Endothelial cell of umbilical vein (primary cell): ENCODE measurements at regions not wholly inside any gene's neighbourhood (a gene's known extent, or its start where the extent isn't known, plus 50 kb on each side); places are given as distances from the start of the nearest gene placed in this dataset.

Experiments
- EZH2 ChIP-seq: IDR thresholded peaks from 2 replicates; pipeline ENCODE4 v1.6.1; 2012; ENCODE audit warnings: borderline replicate concordance, low read depth, mild to moderate bottlenecking, moderate library complexity, low read length, inconsistent platforms; ENCODE audit not compliant: severe bottlenecking
- GATA2 ChIP-seq: IDR thresholded peaks from 2 replicates; pipeline ENCODE4 v1.7.0; 2011; ENCODE audit warnings: low read depth, mild to moderate bottlenecking, moderate library complexity, mixed read lengths, low read length; ENCODE audit not compliant: insufficient read length, insufficient read depth
- MYC ChIP-seq: IDR thresholded peaks from one replicate; pipeline ENCODE4 v1.6.1; 2011; ENCODE audit warnings: mild to moderate bottlenecking, low read depth, low read length
- POLR2A ChIP-seq: IDR thresholded peaks from 2 replicates; pipeline ENCODE4 v1.6.1; 2012; ENCODE audit warnings: low read depth, mild to moderate bottlenecking, control low read depth, low read length
- POLR2AphosphoS5 ChIP-seq: IDR thresholded peaks from 2 replicates; pipeline ENCODE4 v1.6.1; 2012; ENCODE audit warnings: low read depth, mild to moderate bottlenecking, control low read depth, low read length, moderate library complexity; ENCODE audit not compliant: insufficient read depth
- TF ChIP-seq, protein P1 (sequence below), 2 donors: IDR thresholded peaks; 1 replicate in 1 of 2; 2 replicates in 1 of 2; pipeline ENCODE4 v1.5.1; 2011; ENCODE audit warnings: low read length in 2 of 2, mild to moderate bottlenecking in 2 of 2, moderate library complexity in 2 of 2, control low read depth in 1 of 2, inconsistent platforms in 1 of 2, low read depth in 1 of 2; ENCODE audit not compliant: insufficient read depth in 1 of 2; ENCODE audit errors: extremely low read depth in 1 of 2

DNA sequence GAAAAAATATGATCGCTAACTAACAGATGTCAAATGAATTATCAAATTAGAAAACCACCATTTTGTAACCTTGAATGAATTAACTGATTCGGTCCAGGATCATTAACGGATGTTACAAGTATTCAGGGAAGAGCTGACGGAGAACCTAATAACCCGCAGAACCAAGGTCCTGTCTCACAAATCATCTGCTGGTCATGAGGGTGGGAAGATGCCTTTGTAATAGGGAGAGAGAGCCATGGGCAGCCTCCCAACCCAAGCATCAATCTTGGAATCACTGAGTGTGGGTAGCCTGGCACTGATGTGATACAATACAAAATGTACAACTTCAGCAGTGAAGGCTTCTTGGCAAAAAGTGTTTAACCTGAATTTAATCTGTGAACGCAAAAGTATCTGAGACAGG, 89.6 kb upstream of the CLDN14 start:
- TF ChIP-seq, protein P1, sequence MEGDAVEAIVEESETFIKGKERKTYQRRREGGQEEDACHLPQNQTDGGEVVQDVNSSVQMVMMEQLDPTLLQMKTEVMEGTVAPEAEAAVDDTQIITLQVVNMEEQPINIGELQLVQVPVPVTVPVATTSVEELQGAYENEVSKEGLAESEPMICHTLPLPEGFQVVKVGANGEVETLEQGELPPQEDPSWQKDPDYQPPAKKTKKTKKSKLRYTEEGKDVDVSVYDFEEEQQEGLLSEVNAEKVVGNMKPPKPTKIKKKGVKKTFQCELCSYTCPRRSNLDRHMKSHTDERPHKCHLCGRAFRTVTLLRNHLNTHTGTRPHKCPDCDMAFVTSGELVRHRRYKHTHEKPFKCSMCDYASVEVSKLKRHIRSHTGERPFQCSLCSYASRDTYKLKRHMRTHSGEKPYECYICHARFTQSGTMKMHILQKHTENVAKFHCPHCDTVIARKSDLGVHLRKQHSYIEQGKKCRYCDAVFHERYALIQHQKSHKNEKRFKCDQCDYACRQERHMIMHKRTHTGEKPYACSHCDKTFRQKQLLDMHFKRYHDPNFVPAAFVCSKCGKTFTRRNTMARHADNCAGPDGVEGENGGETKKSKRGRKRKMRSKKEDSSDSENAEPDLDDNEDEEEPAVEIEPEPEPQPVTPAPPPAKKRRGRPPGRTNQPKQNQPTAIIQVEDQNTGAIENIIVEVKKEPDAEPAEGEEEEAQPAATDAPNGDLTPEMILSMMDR (IDR thresholded peaks at IDR 0.05; ENCODE audit: extremely low read depth in 1 of 2, insufficient read depth in 1 of 2, low read depth in 1 of 2, low read length in 2 of 2), result no peak
- TF ChIP-seq MYC (no peak), POLR2A (no peak), POLR2AphosphoS5 (no peak), GATA2 (no peak), EZH2 (no peak)
